ENCODE measurements at regions not wholly inside any gene's neighbourhood (a gene's known extent, or its start where the extent isn't known, plus 50 kb on each side); places are given as distances from the start of the nearest gene placed in this dataset.

GRCh38 chr1:189656628-189657530 is 820.8 kb downstream of the BRINP3 start:
- DNase-seq (ENCODE audit: extremely low read depth, low read depth), result no peak
- no peak for TF ChIP-seq CTCF (IDR thresholded peaks at IDR 0.05; ENCODE audit: low read depth, low read length)

- DNase-seq (ENCODE audit: extremely low read depth, low read depth), result no peak
- TF ChIP-seq CTCF (IDR thresholded peaks at IDR 0.05; ENCODE audit: low read depth, low read length), result no peak
Measured at GRCh38 chr1:189657715-189658114, 819.9 kb downstream of the BRINP3 start.

- TF ChIP-seq CTCF (IDR thresholded peaks at IDR 0.05; ENCODE audit: low read depth, low read length), result no peak
- DNase-seq (ENCODE audit: extremely low read depth, low read depth), result no peak
Measured at GRCh38 chr1:189658381-189658780, 819.3 kb downstream of the BRINP3 start.

GRCh38 chr1:189659731-189660130 is 817.9 kb downstream of the BRINP3 start:
- no peak for TF ChIP-seq CTCF (IDR thresholded peaks at IDR 0.05; ENCODE audit: low read depth, low read length)
- DNase-seq (ENCODE audit: extremely low read depth, low read depth), result no peak

- no peak for DNase-seq (ENCODE audit: extremely low read depth, low read depth)
- no peak for TF ChIP-seq CTCF (IDR thresholded peaks at IDR 0.05; ENCODE audit: low read depth, low read length)
Measured at GRCh38 chr1:189662190-189662589, 815.5 kb downstream of the BRINP3 start.

GRCh38 chr1:189669846-189670245 is 807.8 kb downstream of the BRINP3 start:
- TF ChIP-seq CTCF (IDR thresholded peaks at IDR 0.05; ENCODE audit: low read depth, low read length), result no peak
- no peak for DNase-seq (ENCODE audit: extremely low read depth, low read depth)

GRCh38 chr1:189673217-189673616 is 804.4 kb downstream of the BRINP3 start:
- no peak for TF ChIP-seq CTCF (IDR thresholded peaks at IDR 0.05; ENCODE audit: low read depth, low read length)
- no peak for DNase-seq (ENCODE audit: extremely low read depth, low read depth)
